Limb (tissue), 2 donors: ENCODE measurements at regions not wholly inside any gene's neighbourhood (a gene's known extent, or its start where the extent isn't known, plus 50 kb on each side); places are given as distances from the start of the nearest gene placed in this dataset.

Source experiments
- DNase-seq, 2 donors: peaks; one replicate each; pipeline ENCODE4 v3.0.0-alpha.2; 2016; ENCODE audit errors: extremely low spot score in 2 of 2

- DNase-seq, result no peak
Measured at GRCh38 chr2:9082158-9082557, 78.7 kb upstream of the MBOAT2 start.

DNA sequence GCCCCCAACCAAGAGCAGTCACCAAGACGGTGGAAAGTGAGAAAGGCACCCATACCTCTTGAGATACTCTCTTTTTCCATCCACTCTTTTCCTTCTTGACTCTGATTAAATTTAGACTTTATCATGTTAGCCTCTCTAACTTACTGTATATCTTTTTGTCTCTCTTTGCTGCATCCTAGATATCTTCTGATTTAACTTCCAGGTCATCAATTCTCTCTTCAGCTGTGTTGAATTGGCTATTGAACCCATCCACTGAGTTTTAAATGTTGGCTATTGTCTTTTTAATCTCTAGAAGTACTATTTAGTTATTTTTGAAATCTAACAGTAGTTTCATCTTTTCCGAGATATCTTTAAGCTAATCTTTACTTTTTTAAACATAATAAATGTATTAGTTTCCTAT lies 78.3 kb upstream of the MBOAT2 start:
- DNase-seq, result no peak

DNA sequence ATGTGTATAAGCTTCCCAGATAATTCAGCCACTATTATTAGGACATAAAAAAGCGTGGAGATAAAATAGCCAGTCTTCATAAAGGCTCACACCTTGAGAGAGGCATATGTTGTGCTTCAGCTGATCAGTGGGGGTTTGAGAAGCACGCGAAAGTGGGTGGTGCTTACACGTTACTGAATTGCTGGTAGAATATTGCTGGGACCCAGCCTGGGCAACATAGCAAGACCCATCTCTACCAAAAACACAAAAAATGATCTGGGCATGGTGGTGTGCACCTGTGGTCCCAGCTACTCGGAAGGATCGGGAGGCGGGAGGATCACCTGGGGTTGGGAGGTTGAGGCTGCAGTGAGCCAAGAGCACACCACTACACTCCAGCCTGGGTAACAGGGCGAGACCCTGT lies 74.9 kb upstream of the MBOAT2 start:
- no peak for DNase-seq

DNA sequence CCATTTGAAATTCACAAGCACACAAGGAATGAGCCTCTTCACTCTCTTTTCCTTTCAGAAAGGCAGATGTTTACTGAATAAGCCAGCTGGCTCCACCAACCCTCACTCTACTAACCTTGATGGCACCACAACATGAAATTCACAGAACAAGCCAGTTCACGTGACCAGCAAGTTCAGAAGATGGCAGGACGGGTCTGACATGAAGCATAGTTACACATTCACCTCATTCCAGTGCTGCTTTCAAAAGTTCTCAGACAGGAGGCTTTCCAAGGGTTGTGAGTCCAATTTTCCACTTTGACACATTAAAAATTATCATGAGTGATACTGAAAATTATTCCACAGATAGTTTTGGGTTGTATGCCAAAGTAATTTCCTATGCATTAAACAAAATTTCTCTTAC lies 74.2 kb upstream of the MBOAT2 start:
- DNase-seq, result no peak

- DNase-seq, result no peak
Measured at GRCh38 chr2:9076755-9077154, 73.3 kb upstream of the MBOAT2 start.

- no peak for DNase-seq
Measured at GRCh38 chr2:9076210-9076609, 72.7 kb upstream of the MBOAT2 start.

DNA sequence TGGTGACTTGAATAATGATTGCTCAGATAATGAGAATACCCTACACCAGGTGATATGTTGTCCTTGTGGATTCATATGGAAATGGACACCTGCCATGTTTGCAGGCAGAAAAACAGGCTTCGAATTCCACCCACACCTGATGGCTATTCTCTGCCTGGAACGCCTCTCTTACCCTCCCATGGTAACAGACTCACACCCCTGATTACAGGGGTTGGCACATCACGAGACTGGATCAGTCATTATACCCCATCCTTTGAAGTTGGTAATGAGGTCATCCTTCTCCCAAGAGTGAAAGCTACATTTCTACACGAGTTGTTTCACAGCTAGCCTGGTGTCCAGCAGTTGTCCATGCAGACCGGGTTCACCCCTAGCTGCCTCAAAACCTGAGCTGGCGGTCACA lies 71.4 kb upstream of the MBOAT2 start:
- no peak for DNase-seq

DNA sequence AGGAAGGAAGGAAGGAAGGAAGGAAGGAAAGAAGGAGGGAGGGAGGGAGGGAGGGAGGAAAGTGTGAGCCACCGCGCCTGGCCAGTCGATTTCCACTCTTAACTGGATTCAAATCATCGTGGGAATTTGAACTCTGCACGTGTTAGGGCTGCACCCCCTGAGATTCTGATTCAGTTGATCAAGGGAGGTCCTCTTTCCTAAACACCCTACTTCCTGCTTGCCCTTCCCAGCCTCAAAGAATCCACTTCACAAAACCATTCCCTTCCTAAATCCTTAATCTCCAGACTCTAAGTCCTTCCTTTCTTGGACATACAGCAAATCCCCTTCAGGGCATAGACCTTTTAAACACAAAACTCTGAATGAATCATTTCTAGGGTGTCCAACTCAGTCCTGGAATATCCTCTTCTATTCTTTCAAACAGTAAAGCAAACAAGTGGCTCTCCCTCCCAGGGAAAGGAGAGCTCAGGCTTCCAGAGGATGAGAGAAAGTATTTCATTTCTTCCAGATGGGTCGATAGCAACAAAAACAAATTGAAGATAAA lies 68.2 kb upstream of the MBOAT2 start:
- no peak for DNase-seq

GRCh38 chr2:9071032-9071431 lies 67.5 kb upstream of the MBOAT2 start:
- DNase-seq, result no peak

GRCh38 chr2:9069543-9069942 lies 66.1 kb upstream of the MBOAT2 start:
- DNase-seq, result no peak

- no peak for DNase-seq
Measured at GRCh38 chr2:9065901-9066300, 62.4 kb upstream of the MBOAT2 start.

DNA sequence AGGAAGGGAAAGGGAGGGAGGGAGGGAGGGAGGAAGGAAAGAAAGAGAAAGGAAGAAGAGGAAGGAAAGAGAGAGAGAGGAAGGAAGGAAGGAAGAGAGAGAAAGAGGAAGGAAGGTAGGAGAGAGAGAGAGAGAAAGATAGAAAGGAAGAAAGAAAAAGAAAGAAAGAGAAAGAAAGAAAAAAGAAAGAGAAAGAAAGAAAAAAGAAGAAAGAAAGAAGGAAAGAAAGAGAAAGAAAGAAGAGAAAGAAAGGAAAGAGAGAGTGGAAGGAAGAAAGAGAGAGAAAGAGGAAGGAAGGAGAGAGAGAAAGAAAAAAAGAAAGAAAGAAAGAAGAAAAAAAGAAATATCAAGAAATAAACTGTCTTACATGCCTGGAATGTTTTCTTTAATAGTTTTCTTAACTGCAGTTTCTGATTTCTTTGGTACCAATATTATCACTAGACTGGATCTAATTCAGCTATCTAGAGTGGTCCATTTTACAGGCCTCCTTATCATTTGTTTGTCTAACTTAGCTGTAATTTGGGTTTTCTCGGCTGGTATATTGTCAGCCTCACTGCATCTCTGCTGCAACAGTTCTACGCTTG lies 59.6 kb upstream of the MBOAT2 start:
- DNase-seq, result no peak

- no peak for DNase-seq
Measured at GRCh38 chr2:9060819-9061218, 57.3 kb upstream of the MBOAT2 start.

- no peak for DNase-seq
Measured at GRCh38 chr2:9057939-9058761, 54.7 kb upstream of the MBOAT2 start.

DNA sequence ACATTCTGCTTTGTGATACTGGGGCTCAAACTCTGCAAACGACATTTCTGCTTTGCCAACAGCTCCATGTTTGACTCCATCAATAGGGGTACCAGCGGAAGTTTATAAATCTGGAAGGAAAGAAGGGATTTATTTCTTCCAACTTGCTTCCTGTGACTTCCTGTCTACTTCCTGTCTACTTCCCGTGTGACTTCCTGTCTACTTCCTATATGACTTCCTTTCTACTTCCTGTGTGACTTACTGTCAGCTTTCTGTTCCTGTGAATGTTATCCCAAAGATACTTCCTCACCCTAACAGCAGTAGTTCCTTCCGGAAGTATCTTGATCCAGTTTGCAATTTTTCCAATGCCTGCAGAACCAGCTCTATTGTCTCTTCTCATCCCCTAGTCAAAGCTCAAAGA lies 52.0 kb upstream of the MBOAT2 start:
- no peak for DNase-seq

GRCh38 chr2:9053534-9053931 lies 50.0 kb upstream of the MBOAT2 start:
- DNase-seq, result no peak
